Astrocyte (in vitro differentiated cells and primary cell): ENCODE measurements at regions not wholly inside any gene's neighbourhood (a gene's known extent, or its start where the extent isn't known, plus 50 kb on each side); places are given as distances from the start of the nearest gene placed in this dataset.

Experiments used
- DNase-seq: peaks from one replicate; pipeline ENCODE4 v3.0.0-alpha.2; 2010; ENCODE audit warnings: low read depth
- FAIRE-seq: peaks from 2 replicates; lab custom pipeline; 2011; peaks lifted over from hg19 to GRCh38; lab: Jason Lieb, UNC
- H2AFZ ChIP-seq: 2 replicates; pipeline ENCODE4 v1.6.0; 2012; ENCODE audit warnings: low read depth, low read length, inconsistent platforms
- H3K27ac ChIP-seq: 2 replicates; pipeline ENCODE4 v1.5.1; 2011; ENCODE audit warnings: low read depth, low read length, inconsistent platforms
- H3K27me3 ChIP-seq: 2 replicates; pipeline ENCODE4 v1.6.0; 2011; ENCODE audit warnings: low read length, inconsistent platforms; ENCODE audit not compliant: insufficient read depth
- H3K36me3 ChIP-seq: 2 replicates; pipeline ENCODE4 v1.5.1; 2011; ENCODE audit warnings: low read length, inconsistent platforms; ENCODE audit not compliant: insufficient read depth
- H3K4me1 ChIP-seq: 2 replicates; pipeline ENCODE4 v1.5.1; 2011; ENCODE audit warnings: low read length, inconsistent platforms; ENCODE audit not compliant: insufficient read depth
- H3K4me2 ChIP-seq: 2 replicates; pipeline ENCODE4 v1.6.0; 2012; ENCODE audit warnings: low read length, inconsistent platforms
- H3K4me3 ChIP-seq: 2 replicates; pipeline ENCODE4 v1.5.1; 2011; ENCODE audit warnings: low read depth, mild to moderate bottlenecking, low read length, inconsistent platforms; ENCODE audit not compliant: insufficient read depth
- H3K79me2 ChIP-seq: 2 replicates; pipeline ENCODE4 v1.6.0; 2012; ENCODE audit warnings: mild to moderate bottlenecking, low read length, inconsistent platforms; ENCODE audit not compliant: insufficient read depth
- H3K9ac ChIP-seq: 2 replicates; pipeline ENCODE4 v1.6.0; 2012; ENCODE audit warnings: mild to moderate bottlenecking, low read length, inconsistent platforms
- H3K9me3 ChIP-seq: 2 replicates; pipeline ENCODE4 v1.5.1; 2012; ENCODE audit warnings: low read depth, mild to moderate bottlenecking, low read length, inconsistent platforms; ENCODE audit not compliant: insufficient read depth
- H4K20me1 ChIP-seq: 2 replicates; pipeline ENCODE4 v1.6.0; 2012; ENCODE audit warnings: low read length, inconsistent platforms; ENCODE audit not compliant: insufficient read depth
- H3K27ac Mint-ChIP-seq: one replicate; pipeline ENCODE4 v1.8.0; 2021; ENCODE audit warnings: mild to moderate bottlenecking, mixed read lengths; ENCODE audit not compliant: unreplicated experiment
- H3K27me3 Mint-ChIP-seq: one replicate; pipeline ENCODE4 v1.8.0; 2021; ENCODE audit warnings: low read depth, mixed read lengths; ENCODE audit not compliant: unreplicated experiment
- H3K36me3 Mint-ChIP-seq: one replicate; pipeline ENCODE4 v1.8.0; 2021; ENCODE audit warnings: low read depth, mixed read lengths; ENCODE audit not compliant: unreplicated experiment
- H3K4me1 Mint-ChIP-seq: one replicate; pipeline ENCODE4 v1.8.0; 2021; ENCODE audit warnings: low read depth, mixed read lengths; ENCODE audit not compliant: unreplicated experiment
- H3K4me3 Mint-ChIP-seq: one replicate; pipeline ENCODE4 v1.8.0; 2021; ENCODE audit warnings: mild to moderate bottlenecking, moderate library complexity, mixed read lengths; ENCODE audit not compliant: unreplicated experiment
- H3K9me3 Mint-ChIP-seq: one replicate; pipeline ENCODE4 v1.8.0; 2021; ENCODE audit warnings: mild to moderate bottlenecking, mixed read lengths; ENCODE audit not compliant: unreplicated experiment
- EZH2 ChIP-seq: IDR thresholded peaks from 2 replicates; pipeline ENCODE4 v1.6.1; 2012; ENCODE audit warnings: mild to moderate bottlenecking, low read length, inconsistent platforms; ENCODE audit not compliant: insufficient read depth
- TF ChIP-seq, protein P1 (sequence below): IDR thresholded peaks from 2 replicates; pipeline ENCODE4 v1.5.1; 2011; ENCODE audit warnings: low read depth, mild to moderate bottlenecking, inconsistent platforms, low read length, moderate library complexity; ENCODE audit not compliant: insufficient read depth

GRCh38 chr16:80122115-80122514 is 418.7 kb upstream of the DYNLRB2 start:
- FAIRE-seq (no peak), DNase-seq (peak; percentile 64)
- H3K9me3 ChIP-seq: no peaks in the 10 kb centered on the region
- no peak overlapping the region for H3K27ac Mint-ChIP-seq
- H3K27ac ChIP-seq: no peak overlapping the region
- no peak overlapping the region for H3K4me3 Mint-ChIP-seq
- peaks cover 20% of the 10 kb centered on the region for H3K4me1 ChIP-seq
- H3K4me3 ChIP-seq: no peak overlapping the region
- no peaks in the 10 kb centered on the region for H3K79me2 ChIP-seq
- H4K20me1 ChIP-seq: no peaks in the 10 kb centered on the region
- H3K36me3 Mint-ChIP-seq: no peaks in the 10 kb centered on the region
- no peaks in the 10 kb centered on the region for H3K36me3 ChIP-seq
- no peak overlapping the region for H2AFZ ChIP-seq
- no peak overlapping the region for H3K4me2 ChIP-seq
- no peak overlapping the region for H3K9ac ChIP-seq
- H3K4me1 Mint-ChIP-seq: peaks cover 9% of the 10 kb centered on the region
- TF ChIP-seq, protein P1, sequence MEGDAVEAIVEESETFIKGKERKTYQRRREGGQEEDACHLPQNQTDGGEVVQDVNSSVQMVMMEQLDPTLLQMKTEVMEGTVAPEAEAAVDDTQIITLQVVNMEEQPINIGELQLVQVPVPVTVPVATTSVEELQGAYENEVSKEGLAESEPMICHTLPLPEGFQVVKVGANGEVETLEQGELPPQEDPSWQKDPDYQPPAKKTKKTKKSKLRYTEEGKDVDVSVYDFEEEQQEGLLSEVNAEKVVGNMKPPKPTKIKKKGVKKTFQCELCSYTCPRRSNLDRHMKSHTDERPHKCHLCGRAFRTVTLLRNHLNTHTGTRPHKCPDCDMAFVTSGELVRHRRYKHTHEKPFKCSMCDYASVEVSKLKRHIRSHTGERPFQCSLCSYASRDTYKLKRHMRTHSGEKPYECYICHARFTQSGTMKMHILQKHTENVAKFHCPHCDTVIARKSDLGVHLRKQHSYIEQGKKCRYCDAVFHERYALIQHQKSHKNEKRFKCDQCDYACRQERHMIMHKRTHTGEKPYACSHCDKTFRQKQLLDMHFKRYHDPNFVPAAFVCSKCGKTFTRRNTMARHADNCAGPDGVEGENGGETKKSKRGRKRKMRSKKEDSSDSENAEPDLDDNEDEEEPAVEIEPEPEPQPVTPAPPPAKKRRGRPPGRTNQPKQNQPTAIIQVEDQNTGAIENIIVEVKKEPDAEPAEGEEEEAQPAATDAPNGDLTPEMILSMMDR: no peak
- no peak for TF ChIP-seq EZH2
- no peaks in the 10 kb centered on the region for H3K27me3 ChIP-seq
- peaks cover 2% of the 10 kb centered on the region for H3K9me3 Mint-ChIP-seq
- peaks cover 2% of the 10 kb centered on the region for H3K27me3 Mint-ChIP-seq

- no peak for FAIRE-seq
- no peak overlapping the region for H3K4me3 ChIP-seq
- DNase-seq: no peak
- no peak overlapping the region for H3K4me3 Mint-ChIP-seq
- no peaks in the 10 kb centered on the region for H4K20me1 ChIP-seq
- peaks cover 20% of the 10 kb centered on the region for H3K4me1 ChIP-seq
- peaks cover 2% of the 10 kb centered on the region for H3K27me3 Mint-ChIP-seq
- no peak overlapping the region for H3K9ac ChIP-seq
- no peaks in the 10 kb centered on the region for H3K9me3 ChIP-seq
- no peak overlapping the region for H3K4me2 ChIP-seq
- no peaks in the 10 kb centered on the region for H3K36me3 ChIP-seq
- H3K27ac ChIP-seq: no peak overlapping the region
- peaks cover 2% of the 10 kb centered on the region for H3K9me3 Mint-ChIP-seq
- H3K4me1 Mint-ChIP-seq: peaks cover 9% of the 10 kb centered on the region
- H3K27ac Mint-ChIP-seq: no peak overlapping the region
- no peak overlapping the region for H2AFZ ChIP-seq
- no peaks in the 10 kb centered on the region for H3K36me3 Mint-ChIP-seq
- no peaks in the 10 kb centered on the region for H3K27me3 ChIP-seq
- H3K79me2 ChIP-seq: no peaks in the 10 kb centered on the region
- TF ChIP-seq, protein P1: no peak
- TF ChIP-seq EZH2: no peak
Measured at GRCh38 chr16:80121522-80121909, 419.3 kb upstream of the DYNLRB2 start.

DNA sequence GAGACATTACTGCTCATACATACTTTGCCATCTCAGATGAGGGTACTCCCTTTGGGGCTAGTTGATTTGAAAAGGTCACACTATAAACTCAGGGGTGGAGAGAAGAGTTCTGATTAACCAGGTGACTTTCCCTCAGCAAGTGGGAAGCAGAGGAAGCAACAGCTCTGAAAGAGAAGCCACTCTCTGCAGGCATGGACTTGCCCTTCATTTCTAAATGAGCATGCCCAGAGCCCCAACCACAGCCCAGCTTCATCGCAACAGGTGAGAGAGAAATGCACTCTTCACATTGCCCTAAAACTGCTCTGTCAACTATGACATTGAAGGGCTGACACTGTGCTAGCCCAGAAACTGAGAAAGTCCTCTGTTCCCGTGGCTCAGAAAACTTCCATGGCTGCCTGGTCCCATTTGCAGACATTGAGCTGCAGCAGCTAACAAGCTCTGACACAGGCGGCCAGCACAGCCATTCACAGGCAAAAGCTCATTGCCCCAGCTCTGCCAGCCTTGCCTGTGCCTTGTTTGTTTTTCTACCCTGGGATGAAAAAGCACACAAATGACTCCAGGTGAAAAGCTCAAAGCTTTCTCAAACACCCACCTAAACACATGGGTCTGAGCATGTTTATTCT is 419.8 kb upstream of the DYNLRB2 start:
- no peak overlapping the region for H3K4me3 Mint-ChIP-seq
- no peak overlapping the region for H3K27ac Mint-ChIP-seq
- Histone ChIP-seq H3K4me3 (no peak overlapping the region), H4K20me1 (no peaks in the 10 kb centered on the region), H3K9me3 (no peaks in the 10 kb centered on the region), H3K27ac (no peak overlapping the region), H3K27me3 (no peaks in the 10 kb centered on the region), H3K4me1 (peaks cover 20% of the 10 kb centered on the region), H3K4me2 (no peak overlapping the region), H3K36me3 (no peaks in the 10 kb centered on the region), H2AFZ (no peak overlapping the region), H3K79me2 (no peaks in the 10 kb centered on the region), H3K9ac (no peak overlapping the region)
- H3K4me1 Mint-ChIP-seq: peaks cover 9% of the 10 kb centered on the region
- FAIRE-seq (no peak), DNase-seq (no peak)
- H3K27me3 Mint-ChIP-seq: peaks cover 2% of the 10 kb centered on the region
- H3K9me3 Mint-ChIP-seq: peaks cover 2% of the 10 kb centered on the region
- TF ChIP-seq, protein P1: no peak
- TF ChIP-seq EZH2: no peak
- no peaks in the 10 kb centered on the region for H3K36me3 Mint-ChIP-seq
